Keratinocyte (primary cell): ENCODE measurements at regions not wholly inside any gene's neighbourhood (a gene's known extent, or its start where the extent isn't known, plus 50 kb on each side); places are given as distances from the start of the nearest gene placed in this dataset.

Source experiments
- DNase-seq: peaks from one replicate; pipeline ENCODE4 v3.0.0-alpha.2; 2011; ENCODE audit warnings: low read depth, missing footprints, low spot score
- FAIRE-seq: peaks from 2 replicates; lab custom pipeline; 2011; peaks lifted over from hg19 to GRCh38; lab: Jason Lieb, UNC
- H2AFZ ChIP-seq: 2 replicates; pipeline ENCODE4 v1.6.0; 2012; ENCODE audit warnings: low read length, control low read depth, inconsistent platforms; ENCODE audit not compliant: control insufficient read depth
- H3K27ac ChIP-seq: 2 replicates; pipeline ENCODE4 v1.5.1; 2011; ENCODE audit warnings: low read length; ENCODE audit not compliant: control insufficient read depth, insufficient read depth
- H3K27me3 ChIP-seq: 3 replicates; pipeline ENCODE4 v1.6.0; 2011; ENCODE audit warnings: low read length; ENCODE audit not compliant: control insufficient read depth, insufficient read depth; ENCODE audit errors: extremely low read depth
- H3K36me3 ChIP-seq, 2 experiments: 2 replicates in 1 of 2; 3 replicates in 1 of 2; pipeline ENCODE4 v1.5.1; 2011; ENCODE audit warnings: low read length in 2 of 2, mild to moderate bottlenecking in 1 of 2; ENCODE audit not compliant: control insufficient read depth in 2 of 2, insufficient read depth in 2 of 2; ENCODE audit errors: extremely low read depth in 1 of 2
- H3K4me1 ChIP-seq: 3 replicates; pipeline ENCODE4 v1.5.1; 2011; ENCODE audit warnings: low read length; ENCODE audit not compliant: control insufficient read depth, insufficient read depth; ENCODE audit errors: extremely low read depth
- H3K4me2 ChIP-seq: 3 replicates; pipeline ENCODE4 v1.6.0; 2011; ENCODE audit warnings: low read depth, low read length; ENCODE audit not compliant: control insufficient read depth, insufficient read depth; ENCODE audit errors: extremely low read depth
- H3K4me3 ChIP-seq, 3 experiments: fragments of 200-600 bp in 1 of 3; sonication (generic) in 1 of 3; 2 replicates in 2 of 3; 3 replicates in 1 of 3; pipeline ENCODE4 v1.5.1; 2011 to 2016; ENCODE audit warnings: low read length in 3 of 3, mild to moderate bottlenecking in 3 of 3, control low read depth in 2 of 3, inconsistent platforms in 1 of 3, low read depth in 1 of 3, mixed read lengths in 1 of 3, mixed run types in 1 of 3, moderate library complexity in 1 of 3; ENCODE audit not compliant: control insufficient read depth in 2 of 3, insufficient read depth in 2 of 3; ENCODE audit errors: extremely low read depth in 1 of 3
- H3K79me2 ChIP-seq: 2 replicates; pipeline ENCODE4 v1.6.0; 2012; ENCODE audit warnings: low read length; ENCODE audit not compliant: control insufficient read depth, insufficient read depth
- H3K9ac ChIP-seq: 3 replicates; pipeline ENCODE4 v1.6.0; 2011; ENCODE audit warnings: low read length; ENCODE audit not compliant: control insufficient read depth, insufficient read depth; ENCODE audit errors: extremely low read depth
- H3K9me1 ChIP-seq: 3 replicates; pipeline ENCODE4 v1.6.0; 2011; ENCODE audit warnings: low read length; ENCODE audit not compliant: control insufficient read depth, insufficient read depth; ENCODE audit errors: extremely low read depth
- H3K9me3 ChIP-seq: 2 replicates; pipeline ENCODE4 v1.5.1; 2012; ENCODE audit warnings: low read depth, low read length; ENCODE audit not compliant: control insufficient read depth
- H4K20me1 ChIP-seq: 3 replicates; pipeline ENCODE4 v1.6.0; 2011; ENCODE audit warnings: low read length; ENCODE audit not compliant: control insufficient read depth, insufficient read depth; ENCODE audit errors: extremely low read depth
- CTCF ChIP-seq, 3 experiments: IDR thresholded peaks in 1 of 3; conservative IDR thresholded peaks in 1 of 3; optimal IDR thresholded peaks in 1 of 3; 2 replicates in 2 of 3; 3 replicates in 1 of 3; pipeline versions ENCODE3 to v1.5.1; 2011; ENCODE audit warnings: low read length in 3 of 3, mild to moderate bottlenecking in 3 of 3, moderate library complexity in 2 of 3, control low read depth in 1 of 3, inconsistent platforms in 1 of 3; ENCODE audit not compliant: insufficient read depth in 2 of 3; ENCODE audit errors: extremely low read depth in 1 of 3
- EZH2 ChIP-seq: IDR thresholded peaks from one replicate; pipeline ENCODE4 v1.6.1; 2012; ENCODE audit warnings: inconsistent platforms, mild to moderate bottlenecking, low read length, moderate library complexity
- dilution Hi-C: fragments of 300-500 bp; cut with MboI; formaldehyde crosslinking; loops from one replicate; pipeline ENCODE4 v1.7.0; 2020; ENCODE audit warnings: low sequenced_read_pairs; ENCODE audit not compliant: extremely low pct_ligation_motif_present

- Histone ChIP-seq H4K20me1 (no peaks in the 10 kb centered on the region), H3K9ac (no peak overlapping the region), H3K27me3 (no peaks in the 10 kb centered on the region), H3K4me1 (no peaks in the 10 kb centered on the region), H3K4me2 (no peak overlapping the region), H3K9me1 (no peaks in the 10 kb centered on the region), H2AFZ (no peak overlapping the region), H3K27ac (no peak overlapping the region), H3K9me3 (peaks cover 7% of the 10 kb centered on the region), H3K4me3 (no peak overlapping the region), H3K36me3 (no peaks in the 10 kb centered on the region), H3K79me2 (no peaks in the 10 kb centered on the region)
- DNase-seq (no peak), FAIRE-seq (no peak)
- TF ChIP-seq EZH2 (no peak), CTCF (optimal IDR thresholded peaks at IDR 0.05 in 1 of 3, IDR thresholded peaks at IDR 0.05 in 1 of 3, conservative IDR thresholded peaks at IDR 0.05 in 1 of 3; ENCODE audit: extremely low read depth in 1 of 3, insufficient read depth in 2 of 3, low read length in 3 of 3) (no peak)
- dilution Hi-C loops = no loop called here
Observed at GRCh38 chr10:44574596-44575480, 189.9 kb upstream of the CXCL12 start.

GRCh38 chr10:44575601-44576380, 190.9 kb upstream of the CXCL12 start:
- TF ChIP-seq CTCF (optimal IDR thresholded peaks at IDR 0.05 in 1 of 3, IDR thresholded peaks at IDR 0.05 in 1 of 3, conservative IDR thresholded peaks at IDR 0.05 in 1 of 3; ENCODE audit: extremely low read depth in 1 of 3, insufficient read depth in 2 of 3, low read length in 3 of 3) (no peak), EZH2 (no peak)
- Histone ChIP-seq H3K4me1 (no peaks in the 10 kb centered on the region), H3K27me3 (no peaks in the 10 kb centered on the region), H3K9ac (no peak overlapping the region), H2AFZ (no peak overlapping the region), H3K4me3 (no peak overlapping the region), H3K9me1 (no peaks in the 10 kb centered on the region), H3K79me2 (no peaks in the 10 kb centered on the region), H4K20me1 (no peaks in the 10 kb centered on the region), H3K36me3 (no peaks in the 10 kb centered on the region), H3K9me3 (peaks cover 7% of the 10 kb centered on the region), H3K27ac (no peak overlapping the region), H3K4me2 (no peak overlapping the region)
- no peak for FAIRE-seq
- DNase-seq = no peak
- dilution Hi-C loops = no loop called here
